TTC549 (cell line): ENCODE measurements at regions not wholly inside any gene's neighbourhood (a gene's known extent, or its start where the extent isn't known, plus 50 kb on each side); places are given as distances from the start of the nearest gene placed in this dataset.
"Not testable (repeated sequence)": the region's sequence is repeated elsewhere in the genome, so short reads cannot be mapped to it uniquely, and the experiment has no call there.

Experiments used
- FAIRE-seq: peaks from 2 replicates; lab custom pipeline; 2012; peaks lifted over from hg19 to GRCh38; lab: Jason Lieb, UNC

DNA sequence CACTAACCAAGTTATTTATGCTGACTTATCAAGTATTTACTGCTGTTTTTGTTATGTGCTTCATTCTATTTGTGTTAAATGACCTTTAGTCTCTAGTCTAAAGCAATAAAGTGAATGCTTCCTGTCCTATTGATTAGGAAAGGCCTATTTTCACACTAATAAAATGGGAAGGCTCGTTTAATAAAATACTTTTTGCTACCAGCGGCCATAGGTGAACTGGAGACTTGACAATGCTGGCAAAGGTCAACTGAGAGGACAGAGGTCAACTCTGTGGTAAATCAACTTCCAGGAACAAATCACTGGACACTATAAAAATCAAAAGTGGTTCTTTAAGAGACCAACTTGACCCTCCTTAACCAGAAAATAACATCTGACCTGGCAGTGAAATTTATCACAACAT is 634.3 kb downstream of the ISL1 start:
- FAIRE-seq = no peak

DNA sequence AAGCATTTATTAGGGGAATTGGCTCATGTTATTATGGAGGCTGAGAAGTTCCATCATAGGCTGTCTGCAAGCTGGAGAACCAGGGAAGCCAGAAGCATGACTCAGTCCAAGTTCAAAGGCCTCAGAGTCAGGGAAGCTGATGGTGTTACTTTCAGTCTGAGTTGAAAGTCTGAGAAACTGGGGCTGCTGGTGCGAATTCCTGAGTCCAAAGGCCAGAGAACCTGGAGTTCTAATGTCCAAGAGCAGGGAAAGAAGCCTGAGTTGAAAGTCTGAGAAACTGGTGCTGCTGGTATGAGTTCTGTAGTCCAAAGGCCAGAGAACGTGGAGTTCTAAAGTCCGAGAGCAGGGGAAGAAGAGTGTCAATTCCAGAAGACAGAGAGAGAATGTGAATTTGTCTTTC is 641.1 kb downstream of the ISL1 start:
- FAIRE-seq = no peak

GRCh38 chr5:52029836-52030235 is 646.6 kb downstream of the ISL1 start:
- not testable (repeated sequence) for FAIRE-seq

- no peak for FAIRE-seq
Measured at GRCh38 chr5:52041842-52042241, 658.6 kb downstream of the ISL1 start.

GRCh38 chr5:52043137-52043536 is 659.9 kb downstream of the ISL1 start:
- no peak for FAIRE-seq

DNA sequence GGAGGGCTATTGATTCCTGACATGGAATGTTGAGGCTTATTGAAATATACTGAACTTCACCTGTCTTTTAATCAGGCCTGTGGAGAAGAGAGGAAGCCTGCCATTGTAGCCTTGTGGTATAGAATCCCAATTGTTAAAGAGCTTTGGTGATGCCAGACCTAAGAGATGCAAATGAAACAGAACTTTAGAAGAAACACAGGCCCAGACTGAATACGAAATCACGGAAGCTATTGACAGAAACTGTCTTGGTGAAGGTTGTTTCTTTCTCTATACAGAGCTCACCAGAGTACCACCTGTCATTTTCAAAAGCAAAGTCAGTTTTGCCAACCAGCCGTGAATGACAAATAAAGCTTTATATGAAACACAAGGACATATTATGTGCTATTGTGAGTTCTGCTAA is 660.3 kb downstream of the ISL1 start:
- FAIRE-seq = no peak

DNA sequence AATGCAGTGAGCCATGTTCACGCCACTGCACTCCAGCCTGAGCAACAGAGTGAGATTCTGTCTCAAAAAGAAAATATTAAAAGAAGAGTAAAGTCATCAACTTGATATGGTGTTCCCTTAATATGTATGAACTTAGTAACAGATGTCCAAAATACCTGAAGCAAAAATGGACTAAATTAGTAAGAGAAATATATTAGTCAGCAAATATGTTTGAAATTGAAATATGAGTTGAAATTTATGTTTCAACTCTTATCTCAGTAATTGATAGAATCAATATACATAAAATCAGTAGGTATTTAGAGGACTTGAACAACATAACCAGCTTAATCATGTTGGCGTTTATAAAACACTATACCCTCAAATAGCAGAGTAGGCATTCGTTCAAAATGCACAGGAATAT is 668.5 kb downstream of the ISL1 start:
- no peak for FAIRE-seq

DNA sequence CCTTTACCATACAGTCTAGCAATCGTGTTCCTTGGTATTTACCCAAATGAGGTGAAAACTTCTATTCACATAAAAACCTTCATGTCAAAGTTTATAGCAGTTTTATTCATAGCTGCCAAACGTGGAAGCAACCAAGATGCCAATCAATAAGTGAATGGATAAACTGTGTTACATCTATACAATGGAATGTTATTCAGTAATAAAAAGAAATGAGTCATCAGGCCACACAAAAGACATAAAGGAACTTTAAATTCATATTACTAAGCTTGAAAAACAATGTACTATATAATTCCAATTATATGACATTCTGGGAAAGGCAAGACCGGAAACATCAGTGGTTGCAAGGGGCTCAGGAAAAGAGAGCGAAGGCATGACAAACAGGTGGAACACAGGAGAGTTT is 679.9 kb downstream of the ISL1 start:
- FAIRE-seq = no peak

DNA sequence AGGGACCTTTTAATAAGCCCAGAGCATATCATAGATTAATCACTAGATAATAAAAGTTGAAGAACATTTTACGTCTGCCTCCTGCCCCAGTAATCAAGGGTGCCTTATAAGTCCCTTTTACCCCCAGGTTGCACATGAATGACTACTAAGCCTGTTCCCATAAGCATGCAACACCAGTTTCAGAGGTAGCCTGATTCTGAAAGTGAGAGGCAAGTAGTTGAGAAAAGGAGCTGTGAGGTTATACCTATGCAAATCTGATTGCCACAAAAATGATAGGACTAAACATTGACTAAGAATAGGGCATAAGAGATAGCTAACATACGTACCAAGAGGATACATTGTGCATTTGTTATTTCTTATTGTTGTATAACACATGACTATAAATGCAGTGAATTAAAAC is 681.9 kb downstream of the ISL1 start:
- FAIRE-seq = no peak

- no peak for FAIRE-seq
Measured at GRCh38 chr5:52069997-52070396, 686.7 kb downstream of the ISL1 start.

DNA sequence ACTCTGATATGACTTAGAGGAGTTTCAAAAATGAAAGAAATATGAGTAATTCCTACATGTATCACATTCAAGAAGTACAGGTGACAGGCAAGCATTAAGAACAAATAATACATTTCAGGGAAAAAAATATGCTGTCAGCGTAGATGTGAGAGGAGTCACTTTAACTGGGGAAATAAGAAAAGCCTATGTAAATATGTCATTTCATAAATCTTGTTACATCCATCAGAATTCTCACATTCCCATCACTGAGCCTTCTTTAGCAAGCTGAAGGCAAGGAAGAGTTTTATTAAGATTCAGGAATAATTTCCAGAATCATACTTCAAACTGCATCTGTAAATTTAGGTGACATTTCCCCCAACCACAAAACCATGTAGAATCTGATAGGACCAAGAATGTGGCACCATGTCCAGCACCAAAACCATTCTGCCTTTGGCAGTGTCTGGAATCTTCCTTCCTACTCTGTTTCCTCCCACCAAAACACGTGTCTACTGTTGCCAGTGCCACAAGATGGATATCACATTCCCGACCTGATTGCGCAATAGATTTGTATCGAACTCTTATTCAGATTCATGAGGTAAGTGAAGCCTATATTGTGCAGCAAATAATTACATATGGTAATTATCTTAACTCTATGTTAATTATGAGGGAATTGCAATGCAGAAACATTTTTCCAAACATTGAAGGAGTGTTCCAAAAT is 690.9 kb downstream of the ISL1 start:
- no peak for FAIRE-seq

DNA sequence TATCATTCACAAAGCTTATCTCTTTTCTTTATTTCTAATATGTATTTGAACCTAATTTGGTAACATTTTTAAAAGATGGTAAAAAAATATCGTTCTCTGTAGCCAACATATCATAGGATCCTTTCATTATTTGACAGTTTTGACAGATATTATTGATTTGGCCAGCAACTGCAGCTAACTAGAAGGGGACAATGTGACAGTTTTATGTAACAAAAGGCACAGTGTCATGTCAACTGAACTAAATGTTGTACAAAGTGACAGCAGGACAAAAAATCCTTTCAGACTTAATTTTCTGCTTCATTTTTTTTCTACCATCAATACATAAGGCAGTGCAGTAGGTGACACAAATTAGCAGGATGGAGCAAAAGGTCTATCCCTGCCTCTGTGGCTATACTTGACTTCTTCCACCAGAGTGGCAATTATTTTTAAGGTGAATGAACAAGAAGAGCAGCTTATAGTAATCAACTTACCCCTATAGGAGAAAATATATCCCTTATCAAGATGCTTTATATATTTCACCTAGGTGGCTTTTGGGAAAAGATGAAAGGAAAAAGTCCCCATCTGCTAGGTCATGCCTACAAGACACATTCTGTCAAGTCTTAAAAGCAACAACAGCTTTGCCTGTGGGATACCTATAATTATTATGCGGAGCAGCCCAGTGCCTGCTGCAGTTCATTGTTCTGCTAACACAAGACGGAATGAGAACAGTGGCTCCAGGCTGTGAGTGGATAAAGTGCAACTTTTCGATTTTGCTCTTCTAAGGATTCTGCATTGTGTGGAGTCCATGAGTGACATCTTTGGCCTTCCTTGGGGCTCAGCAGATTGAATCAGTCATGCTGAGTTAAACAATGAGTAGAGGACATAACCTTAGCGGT is 694.9 kb downstream of the ISL1 start:
- no peak for FAIRE-seq

GRCh38 chr5:52102311-52102710 is 685.4 kb upstream of the ITGA1 start:
- FAIRE-seq = not testable (repeated sequence)

DNA sequence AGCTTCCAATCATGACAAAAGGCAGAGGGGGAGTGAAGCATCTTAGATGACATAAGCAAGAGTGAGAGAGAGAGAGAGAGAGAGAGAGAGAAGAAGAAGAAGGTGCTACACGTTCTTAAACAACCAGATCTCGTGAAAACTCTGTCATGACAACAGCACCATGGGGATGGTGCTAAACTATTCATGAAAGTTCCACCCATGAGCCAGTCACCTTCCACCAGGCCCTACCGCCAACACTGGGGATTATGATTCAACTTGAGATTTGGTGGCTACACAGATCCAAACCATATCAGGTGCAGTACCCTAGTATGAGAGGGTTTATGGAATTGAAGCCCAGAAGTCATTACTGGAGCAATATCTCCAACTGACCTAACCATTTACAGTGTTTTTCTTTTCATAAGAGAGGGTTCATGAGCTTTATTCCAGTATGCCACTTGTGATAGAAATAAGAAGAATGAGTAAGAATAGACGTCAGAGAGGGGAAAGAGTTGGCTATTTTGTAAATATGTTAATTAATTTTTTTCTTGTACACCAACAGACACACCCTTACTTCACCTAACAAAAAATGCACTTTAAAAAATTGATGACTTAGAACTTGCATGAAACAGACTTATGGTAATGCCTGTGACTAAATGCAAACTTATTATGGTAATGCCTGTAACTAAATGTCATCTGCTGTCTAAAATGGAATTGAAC is 680.4 kb upstream of the ITGA1 start:
- FAIRE-seq = no peak

DNA sequence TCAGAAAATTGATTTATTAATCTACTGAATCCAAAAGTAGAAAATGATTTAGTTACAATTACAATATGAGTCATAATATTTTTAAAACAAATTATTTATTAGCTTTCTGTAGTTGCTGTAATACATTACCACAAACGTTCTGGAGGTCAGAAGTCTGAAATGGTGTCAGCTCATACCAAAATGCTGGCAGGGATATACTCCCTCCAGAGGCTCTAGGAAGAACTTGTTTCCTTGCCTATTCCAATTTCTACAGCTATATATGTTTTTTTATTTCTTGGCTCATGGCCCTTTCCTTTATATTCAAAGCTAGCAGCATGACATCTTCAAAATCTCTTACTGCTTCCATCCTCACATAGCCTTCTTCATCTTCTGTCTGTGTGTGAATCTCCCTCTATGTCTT is 667.9 kb upstream of the ITGA1 start:
- no peak for FAIRE-seq

DNA sequence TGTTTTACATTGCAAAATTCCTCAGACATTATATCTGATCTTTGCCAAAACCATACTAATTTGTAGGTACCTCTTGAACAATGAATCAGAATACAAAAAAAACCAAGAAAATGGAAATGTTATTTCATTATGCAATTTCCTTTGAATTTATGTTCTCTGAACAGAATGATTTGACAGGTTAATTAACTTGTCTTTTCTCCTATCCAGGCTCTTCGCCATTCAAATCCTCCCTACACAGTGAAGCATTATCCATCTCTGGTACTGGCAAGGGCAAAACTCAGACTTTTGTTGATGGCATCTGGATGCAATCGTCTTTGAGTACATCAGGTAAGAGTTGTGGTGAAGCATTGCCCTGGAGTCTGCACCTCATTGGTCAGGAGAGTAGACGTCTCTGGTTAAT is 655.7 kb upstream of the ITGA1 start:
- no peak for FAIRE-seq

GRCh38 chr5:52134013-52134650 is 653.6 kb upstream of the ITGA1 start:
- FAIRE-seq = no peak

- no peak for FAIRE-seq
Measured at GRCh38 chr5:52139888-52140615, 647.7 kb upstream of the ITGA1 start.

GRCh38 chr5:52148679-52149078 is 639.0 kb upstream of the ITGA1 start:
- FAIRE-seq = no peak

DNA sequence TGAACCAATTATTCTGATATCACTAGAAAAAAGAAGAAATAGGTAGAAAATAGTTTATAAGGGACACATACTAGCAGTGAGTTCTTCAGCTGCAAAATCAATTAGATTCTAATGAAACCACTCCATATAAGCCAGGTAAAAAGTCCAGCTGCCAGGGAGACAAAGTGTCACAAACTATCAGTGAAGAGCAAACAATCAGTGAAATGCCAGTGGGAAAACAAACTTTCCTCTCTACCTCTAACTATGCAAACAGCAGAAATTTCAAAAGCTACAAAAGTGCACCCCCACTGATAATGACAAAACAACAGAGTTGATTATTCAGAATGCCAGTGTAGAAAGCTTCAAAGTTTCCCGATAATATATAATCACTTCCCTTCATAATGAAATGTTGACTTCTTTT is 637.2 kb upstream of the ITGA1 start:
- no peak for FAIRE-seq

- not testable (repeated sequence) for FAIRE-seq
Measured at GRCh38 chr5:52156809-52157208, 630.9 kb upstream of the ITGA1 start.

DNA sequence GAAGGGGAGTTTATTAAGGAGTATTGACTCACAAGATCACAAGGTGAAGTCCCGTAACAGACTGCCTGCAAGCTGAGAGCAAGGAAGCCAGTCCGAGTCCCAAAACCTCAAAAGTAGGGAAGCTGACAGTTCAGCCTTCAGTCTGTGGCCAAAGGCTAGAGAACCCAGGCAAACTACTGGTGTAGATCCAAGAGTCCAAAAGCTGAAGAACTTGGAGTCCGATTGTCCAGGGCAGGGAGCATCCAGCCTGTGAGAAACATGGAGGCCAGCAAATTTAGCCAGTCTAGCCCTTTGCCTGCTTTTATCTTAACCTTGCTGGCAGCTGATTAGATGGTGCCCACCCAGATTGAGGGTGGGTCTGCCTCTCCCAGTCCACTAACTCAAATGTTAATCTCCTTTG is 621.9 kb upstream of the ITGA1 start:
- FAIRE-seq = not testable (repeated sequence)
